ENCODE measurements at regions not wholly inside any gene's neighbourhood (a gene's known extent, or its start where the extent isn't known, plus 50 kb on each side); places are given as distances from the start of the nearest gene placed in this dataset.
"Not testable (repeated sequence)": the region's sequence is repeated elsewhere in the genome, so short reads cannot be mapped to it uniquely, and the experiment has no call there.

DNA sequence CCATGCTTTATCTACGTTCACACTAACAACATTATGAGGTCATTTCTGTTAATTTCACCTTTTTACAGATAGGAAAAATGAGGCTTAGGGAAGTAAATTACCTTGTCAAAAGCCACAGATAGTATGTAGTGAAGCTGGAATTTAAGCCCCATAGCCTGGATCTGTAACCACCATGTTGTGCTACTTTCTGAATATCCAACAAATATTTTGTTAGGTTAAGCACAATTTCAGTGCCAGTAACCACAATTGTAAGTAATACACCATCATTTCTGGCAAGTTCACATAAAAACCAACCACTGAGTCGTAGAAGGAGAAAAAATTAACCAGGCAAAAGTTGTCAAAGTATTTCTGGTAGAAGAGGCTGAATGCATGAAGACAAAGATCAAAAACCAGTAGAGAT is 593.1 kb upstream of the CAMK1G start:
- no peak for DNase-seq (ENCODE audit: low read depth in 1 of 2, low spot score in 1 of 2)

DNA sequence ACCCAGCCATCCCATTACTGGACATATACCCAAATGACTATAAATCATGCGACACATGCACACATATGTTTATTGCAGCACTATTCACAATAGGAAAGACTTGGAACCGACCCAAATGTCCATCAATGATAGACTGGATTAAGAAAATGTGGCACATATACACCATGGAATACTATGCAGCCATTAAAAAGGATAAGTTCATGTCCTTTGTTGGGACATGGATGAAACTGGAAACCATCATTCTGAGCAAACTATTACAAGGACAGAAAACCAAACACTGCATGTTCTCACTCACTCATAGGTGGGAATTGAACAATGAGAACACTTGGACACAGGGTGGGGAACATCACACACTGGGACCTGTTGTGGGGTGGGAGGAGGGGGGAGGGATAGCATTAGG is 586.5 kb upstream of the CAMK1G start:
- DNase-seq (ENCODE audit: low read depth in 1 of 2, low spot score in 1 of 2) = not testable (repeated sequence)

DNA sequence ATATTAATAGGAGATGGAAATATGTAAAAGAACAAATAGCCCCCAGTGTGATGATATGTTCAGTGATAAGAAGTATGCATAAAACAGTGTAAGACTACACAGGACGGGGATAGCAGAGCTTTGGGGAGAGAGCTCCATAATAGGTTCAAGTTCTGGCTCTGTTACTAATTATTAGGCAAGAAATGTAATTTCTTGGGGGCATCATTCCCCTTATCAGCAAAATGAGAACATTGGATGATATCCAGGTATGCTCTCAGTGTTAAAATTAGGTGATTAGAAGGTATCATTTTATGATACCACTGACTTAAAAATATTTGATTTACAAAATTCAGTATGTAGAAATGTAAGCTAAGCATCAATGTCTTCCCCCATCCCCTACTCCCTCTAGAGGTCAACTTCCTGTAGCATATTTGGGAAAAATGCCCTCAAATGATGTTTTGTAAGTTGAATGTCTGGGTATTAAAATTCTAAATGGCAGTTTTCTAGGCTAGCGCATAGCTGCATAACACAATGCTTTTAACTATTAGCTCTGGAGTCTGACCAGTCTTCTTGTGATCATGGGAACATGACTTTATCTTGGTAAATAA is 585.7 kb upstream of the CAMK1G start:
- DNase-seq (ENCODE audit: low read depth in 1 of 2, low spot score in 1 of 2) = no peak

DNA sequence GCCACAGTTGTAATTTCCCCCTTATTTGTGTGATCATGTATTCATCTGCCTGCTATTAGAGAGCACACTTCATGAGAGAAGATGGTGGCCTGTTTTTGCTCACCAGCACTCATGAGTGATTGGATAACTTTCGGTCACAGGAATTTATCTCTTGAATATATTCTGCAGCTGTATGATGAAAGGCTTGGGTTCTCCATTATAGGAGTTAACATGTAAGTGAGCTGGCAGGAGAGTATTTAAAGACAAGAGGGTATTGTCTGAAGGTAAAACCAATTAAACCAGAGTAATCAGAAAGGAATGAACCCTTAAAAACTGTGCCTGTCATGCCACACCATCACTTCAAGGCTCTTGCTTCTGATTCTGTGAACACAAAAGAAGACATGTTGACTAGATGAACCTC is 574.9 kb upstream of the CAMK1G start:
- DNase-seq (ENCODE audit: low read depth in 1 of 2, low spot score in 1 of 2) = no peak

DNA sequence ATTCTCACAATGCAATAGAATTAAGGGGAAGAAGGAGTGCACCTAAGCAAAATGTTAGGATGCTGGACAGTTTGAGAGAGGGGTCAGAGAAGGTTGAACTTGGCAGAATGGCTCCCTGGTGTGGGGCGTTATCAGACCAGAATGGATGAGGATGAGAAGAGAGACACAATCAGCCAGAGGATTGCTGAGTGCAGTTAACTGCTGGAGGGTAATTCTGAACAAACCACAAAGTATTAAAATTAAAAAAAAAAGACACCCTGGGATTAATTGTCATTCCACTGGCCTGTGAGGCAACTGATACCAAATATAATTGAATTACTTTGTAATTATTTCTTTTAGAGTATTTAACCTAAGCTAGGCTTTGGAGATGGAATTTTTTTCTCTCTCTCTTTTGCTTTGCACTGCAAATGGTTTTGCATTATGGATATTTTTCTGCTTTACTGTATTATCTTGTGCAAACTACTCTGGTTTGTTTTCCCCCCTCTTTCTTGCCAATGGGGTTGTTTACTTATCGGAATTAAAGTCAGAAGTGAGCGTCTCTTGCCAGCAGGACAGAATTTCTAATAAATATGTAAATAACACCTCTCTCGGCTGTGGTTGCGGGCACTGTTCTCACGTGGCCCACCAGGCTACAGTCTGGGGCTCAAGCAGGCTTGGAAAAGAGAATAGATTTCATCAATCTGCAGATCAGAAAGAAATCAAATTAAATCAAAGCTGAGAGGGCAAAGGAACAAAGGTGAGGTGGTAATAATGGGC is 572.9 kb upstream of the CAMK1G start:
- DNase-seq (ENCODE audit: low read depth in 1 of 2, low spot score in 1 of 2) = no peak

DNA sequence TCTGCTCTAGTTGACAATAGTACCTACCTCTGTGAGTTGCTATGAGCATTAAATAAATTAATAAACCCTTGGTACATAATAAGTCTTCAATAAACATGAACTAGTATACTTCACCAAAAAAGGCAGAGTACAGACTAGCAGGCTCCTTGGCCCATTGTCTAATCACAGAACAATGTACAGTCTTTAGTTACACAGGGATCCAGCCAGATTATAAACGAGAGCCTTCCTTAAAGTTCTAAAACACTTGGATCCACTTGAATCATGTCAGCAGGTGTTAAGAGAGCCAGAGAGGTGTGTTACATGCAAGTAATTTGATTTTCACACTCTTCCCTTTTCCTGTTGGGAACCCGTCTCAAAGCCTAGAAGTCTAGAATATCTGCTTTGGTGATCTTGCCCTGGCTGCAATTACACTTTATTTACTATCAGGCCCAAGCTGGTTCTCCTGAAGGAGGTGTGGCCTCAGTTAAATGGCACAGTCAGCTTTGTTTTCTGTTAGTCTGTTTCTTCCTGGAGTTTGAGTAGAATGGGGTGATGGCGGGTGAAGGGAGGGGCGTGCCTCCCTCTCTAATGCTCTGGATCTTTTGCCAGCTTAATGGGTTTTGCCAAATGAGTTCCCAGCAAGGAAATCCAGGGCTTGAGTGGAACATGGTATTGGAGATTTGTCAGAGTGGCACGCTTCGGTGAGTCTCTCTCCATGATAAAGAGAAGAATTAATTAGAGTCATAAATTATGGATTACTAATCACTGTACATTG is 570.9 kb upstream of the CAMK1G start:
- DNase-seq (ENCODE audit: low read depth in 1 of 2, low spot score in 1 of 2) = no peak

DNA sequence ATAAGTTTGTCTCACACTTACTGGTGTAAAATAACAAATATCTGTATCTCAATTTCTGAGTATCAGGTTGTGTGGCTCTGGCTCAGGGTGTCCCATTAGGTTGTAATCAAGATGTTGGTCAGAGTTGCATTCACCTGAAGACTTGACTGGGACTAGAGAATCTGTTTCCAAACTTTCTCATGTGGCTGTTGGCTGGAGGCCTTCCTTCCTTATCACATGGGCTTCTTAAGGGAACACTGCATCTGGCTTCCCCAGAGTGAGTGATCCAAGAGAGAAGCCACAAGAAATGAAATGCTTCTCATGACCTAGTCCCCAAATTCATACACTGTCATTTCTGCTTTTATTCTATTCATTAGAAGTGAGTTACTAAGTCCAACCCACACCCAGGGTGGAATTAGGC is 568.4 kb upstream of the CAMK1G start:
- no peak for DNase-seq (ENCODE audit: low read depth in 1 of 2, low spot score in 1 of 2)

DNA sequence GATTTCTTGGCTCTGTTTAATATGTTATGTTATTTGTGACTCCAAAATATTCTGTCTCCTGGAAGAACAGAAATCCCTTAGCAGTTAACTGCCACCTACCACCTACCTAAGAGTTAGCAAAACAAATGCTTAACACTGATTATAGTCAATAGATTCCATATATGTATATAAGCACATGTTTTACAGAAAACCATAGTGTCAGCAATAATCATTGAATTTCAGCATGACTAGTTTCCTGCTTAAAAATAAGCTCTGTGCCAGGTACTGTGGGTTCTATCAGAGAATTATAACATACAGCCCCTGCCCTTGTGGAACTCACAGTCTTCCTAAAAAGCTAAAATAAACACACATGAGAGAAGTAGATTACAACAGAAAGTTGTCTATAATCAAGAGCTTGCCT is 561.9 kb upstream of the CAMK1G start:
- no peak for DNase-seq (ENCODE audit: low read depth in 1 of 2, low spot score in 1 of 2)

DNA sequence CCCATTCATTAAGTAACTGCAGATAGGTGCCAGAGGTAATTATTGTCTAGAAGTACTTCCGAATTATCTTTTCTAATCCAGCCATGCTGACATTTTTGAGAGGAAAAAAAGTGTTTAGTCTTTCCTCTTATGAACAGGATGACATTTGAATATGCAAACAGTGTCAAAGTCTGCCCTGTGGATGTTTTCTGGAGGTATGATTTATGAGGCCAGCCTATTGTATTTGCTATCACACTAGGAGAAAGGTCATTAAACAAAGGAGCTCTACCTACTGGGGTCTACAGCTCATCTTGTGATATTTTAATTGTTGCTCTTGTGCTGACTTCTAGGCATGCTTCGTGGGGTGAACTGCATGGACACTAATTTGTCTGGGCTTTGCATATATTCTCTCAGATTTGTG is 559.7 kb upstream of the CAMK1G start:
- no peak for DNase-seq (ENCODE audit: low read depth in 1 of 2, low spot score in 1 of 2)

DNA sequence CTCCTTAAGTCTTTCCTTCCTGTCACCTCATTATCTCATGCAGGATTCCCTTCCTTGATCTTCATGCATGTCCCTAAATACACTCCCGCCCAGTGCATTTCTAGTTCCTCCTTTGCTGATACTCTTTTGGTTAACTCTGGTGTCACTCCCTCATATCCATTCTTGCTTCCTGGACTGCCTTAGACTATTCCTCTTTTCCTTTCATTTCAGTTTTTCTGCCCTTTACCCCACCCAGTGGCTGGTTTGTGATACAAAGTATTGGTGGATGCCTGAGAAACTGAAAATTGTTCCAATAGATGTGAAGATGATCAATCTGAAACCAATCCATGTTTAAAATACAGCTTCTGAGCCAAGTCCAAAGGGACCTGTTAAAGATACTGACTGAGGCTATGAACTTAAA is 553.8 kb upstream of the CAMK1G start:
- no peak for DNase-seq (ENCODE audit: low read depth in 1 of 2, low spot score in 1 of 2)

DNA sequence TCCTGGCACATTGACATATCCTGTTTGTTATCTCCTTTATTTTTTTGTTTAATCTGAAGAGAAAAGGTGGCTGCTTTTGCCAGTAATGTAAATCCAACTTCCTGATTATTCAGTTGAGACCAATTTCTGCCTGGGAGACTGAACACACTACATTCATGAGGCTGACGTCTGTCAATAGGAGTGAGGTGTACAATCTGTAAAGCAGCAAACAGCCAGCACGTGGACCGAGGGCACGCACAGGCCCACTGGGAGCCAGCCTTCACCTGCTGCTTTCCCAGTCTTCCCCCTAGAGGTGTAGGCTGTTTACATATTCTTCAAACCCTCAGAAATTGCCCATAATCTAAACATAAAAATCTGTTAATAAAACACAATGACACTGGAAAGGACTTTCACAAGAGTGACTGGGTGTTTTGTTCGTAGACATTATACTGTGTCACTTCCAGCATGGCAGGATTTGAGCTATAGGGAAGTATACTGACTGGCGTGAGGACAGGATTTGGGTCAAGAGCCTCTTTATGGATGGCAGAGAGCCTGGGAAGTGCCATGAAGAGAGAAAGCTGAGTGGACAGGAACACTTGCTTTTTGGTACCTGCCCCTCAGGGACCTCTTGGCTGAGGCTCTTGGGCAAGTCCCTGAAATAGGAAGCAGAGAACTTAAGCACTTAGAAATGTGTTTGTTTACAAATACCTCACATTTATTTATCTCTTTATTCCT is 552.9 kb upstream of the CAMK1G start:
- DNase-seq (ENCODE audit: low read depth in 1 of 2, low spot score in 1 of 2) = no peak

DNA sequence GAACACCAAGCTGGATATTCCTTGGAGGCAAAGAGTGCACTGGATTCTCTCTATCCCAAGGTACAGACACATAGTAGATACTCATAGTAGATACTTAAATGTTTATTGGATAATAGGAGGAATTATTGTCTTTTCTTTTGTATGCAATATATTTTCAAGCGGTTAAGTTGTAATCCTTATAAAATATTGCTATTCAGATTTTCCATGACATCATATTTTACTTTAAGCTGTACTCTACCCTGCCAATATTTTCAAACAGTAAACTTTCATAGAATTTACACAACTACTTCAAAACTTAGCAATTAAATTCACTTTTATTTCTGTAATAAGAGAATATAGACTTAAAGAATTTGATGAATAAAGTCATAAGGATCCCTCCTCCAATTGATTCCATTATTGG is 546.5 kb upstream of the CAMK1G start:
- no peak for DNase-seq (ENCODE audit: low read depth in 1 of 2, low spot score in 1 of 2)

DNA sequence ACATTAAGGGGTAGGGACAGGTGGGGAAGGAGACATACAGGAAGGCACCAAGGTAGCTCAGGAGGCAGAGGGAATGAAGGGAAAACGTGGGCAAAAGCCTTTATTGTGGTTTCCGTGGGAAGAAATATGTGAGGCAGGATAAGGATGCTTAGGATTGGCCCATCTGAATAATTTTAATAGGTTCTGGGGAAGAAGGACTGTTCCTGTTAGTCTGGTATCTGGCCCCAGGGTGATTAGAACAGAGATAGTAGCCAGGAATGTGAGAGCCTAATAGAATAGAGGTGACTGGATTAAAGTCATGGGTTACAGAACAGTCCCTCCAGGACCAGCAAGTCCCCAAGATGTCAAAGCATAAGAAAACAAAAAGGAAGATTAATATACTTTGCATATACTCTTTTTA is 545.2 kb upstream of the CAMK1G start:
- DNase-seq (ENCODE audit: low read depth in 1 of 2, low spot score in 1 of 2) = no peak

DNA sequence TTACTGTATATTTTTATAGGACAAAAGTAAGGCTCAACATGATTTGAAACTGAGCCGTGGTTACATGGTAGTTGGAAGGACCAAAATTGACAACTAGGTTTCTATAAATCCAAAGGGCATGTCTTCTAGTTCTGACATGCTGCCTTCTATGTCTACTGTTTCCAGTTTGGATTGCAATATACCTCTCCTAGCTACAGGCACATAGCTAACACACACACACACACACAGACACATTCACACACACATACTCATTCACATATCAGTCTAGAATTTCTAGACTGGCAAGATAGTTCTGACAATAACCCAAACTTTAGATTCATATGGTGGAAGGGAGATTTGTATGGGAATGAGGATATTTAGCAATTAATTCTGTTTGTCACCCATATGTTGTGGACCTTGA is 544.8 kb upstream of the CAMK1G start:
- DNase-seq (ENCODE audit: low read depth in 1 of 2, low spot score in 1 of 2) = no peak

DNA sequence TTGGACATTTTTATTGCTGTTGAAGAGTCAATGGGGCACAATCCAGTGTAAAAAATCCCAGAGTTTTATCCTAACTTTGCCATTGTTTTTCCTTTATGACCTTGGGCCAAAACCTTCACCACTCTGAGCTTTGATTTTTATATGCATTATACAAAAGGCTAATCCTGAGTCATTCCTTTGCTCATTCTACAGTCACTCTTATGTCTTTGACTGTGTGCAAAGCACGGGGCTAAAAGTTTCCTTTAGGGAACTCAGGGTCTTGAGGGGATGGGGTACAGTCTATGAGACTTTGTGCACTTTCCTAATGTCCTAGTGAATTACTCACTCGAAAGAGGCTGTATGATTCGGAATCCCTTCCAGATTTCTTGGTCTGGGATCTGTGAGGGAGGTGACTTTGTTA is 543.2 kb upstream of the CAMK1G start:
- no peak for DNase-seq (ENCODE audit: low read depth in 1 of 2, low spot score in 1 of 2)

DNA sequence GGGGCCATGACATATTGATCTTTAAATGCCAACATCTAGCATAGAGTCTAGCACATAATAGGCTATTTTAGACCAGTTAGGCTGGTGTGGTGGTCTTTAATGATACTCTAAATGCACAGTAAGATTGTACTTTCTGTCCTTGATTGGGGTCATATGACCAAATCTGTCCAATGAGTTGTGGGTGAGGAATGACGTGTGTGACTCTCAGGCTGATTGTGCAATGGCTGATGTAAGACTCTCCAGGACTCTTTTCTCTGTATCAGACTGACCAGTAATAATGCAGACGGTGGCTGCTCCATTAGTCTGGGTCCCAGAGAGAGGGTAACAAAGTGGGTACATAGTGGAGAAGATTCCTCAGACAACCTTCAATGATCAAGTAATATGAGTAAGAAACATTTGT is 541.6 kb upstream of the CAMK1G start:
- DNase-seq (ENCODE audit: low read depth in 1 of 2, low spot score in 1 of 2) = no peak

DNA sequence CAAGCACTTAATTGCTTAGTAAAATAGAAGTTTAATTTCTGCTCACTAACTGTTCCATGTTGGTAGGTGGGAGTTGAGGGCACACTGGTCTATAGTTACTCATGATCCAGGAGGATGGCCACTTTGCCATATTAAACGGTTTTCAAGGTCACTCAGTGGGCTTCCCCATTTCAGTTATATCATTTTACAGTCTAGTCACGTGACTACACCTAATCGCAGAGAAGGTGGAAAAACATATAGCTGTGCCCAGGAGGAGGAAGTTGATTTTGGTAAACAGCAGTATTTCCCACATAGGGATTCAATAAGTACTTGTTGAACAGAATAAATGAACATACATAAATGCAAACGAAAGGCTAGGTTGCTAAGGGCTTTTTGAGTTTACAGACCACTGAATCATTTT is 541.1 kb upstream of the CAMK1G start:
- DNase-seq (ENCODE audit: low read depth in 1 of 2, low spot score in 1 of 2) = no peak

DNA sequence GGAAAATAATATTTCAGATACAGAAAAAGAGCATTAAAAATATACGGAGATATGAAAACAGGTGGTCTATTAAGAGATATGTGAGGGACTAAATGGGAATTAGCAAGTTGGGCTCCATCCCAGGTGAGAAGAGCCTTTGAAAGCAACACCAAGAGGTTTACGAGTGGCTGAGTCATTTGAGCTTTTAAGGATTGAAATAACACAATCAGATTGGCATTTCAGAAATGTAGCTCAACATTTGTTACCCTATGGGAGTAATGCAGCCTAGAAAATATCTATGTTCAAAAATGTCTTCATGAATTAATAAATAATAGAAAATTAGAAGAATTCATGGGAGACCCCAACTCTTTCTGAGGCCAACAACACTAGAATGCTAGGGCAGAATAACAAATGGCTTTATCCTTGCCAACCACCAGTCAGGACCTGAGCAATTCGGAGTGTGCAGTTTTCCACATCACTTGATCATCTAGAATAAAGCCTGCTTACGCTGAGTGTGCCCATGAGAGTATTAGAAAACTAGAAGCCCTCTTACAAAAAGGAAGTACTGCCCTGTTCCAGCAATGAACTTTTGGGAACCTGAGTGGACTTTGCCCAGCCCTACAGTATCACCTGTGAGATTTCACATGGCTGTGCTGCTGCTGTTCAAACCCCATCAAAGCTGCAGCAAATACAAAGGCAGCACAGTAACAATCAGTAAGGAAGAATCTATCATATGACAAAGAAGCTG is 538.0 kb upstream of the CAMK1G start:
- DNase-seq (ENCODE audit: low read depth in 1 of 2, low spot score in 1 of 2) = no peak

DNA sequence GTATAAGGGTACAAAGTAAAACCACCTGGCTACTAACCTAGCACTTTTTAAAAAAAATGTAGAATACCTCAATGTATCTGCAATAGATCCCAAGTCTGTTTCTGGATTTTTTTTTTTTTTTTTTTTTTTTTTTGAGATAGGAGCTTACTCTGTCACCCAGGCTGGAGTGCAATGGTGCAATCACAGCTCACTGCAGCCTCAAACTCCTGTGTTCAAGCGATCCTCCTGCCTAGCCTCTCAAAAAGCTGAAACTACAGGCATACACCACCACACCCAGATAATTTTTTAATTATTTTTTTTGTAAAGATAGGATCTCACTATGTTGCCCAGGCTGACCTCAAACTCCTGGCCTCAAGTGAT is 537.5 kb upstream of the CAMK1G start:
- DNase-seq (ENCODE audit: low read depth in 1 of 2, low spot score in 1 of 2) = no peak

DNA sequence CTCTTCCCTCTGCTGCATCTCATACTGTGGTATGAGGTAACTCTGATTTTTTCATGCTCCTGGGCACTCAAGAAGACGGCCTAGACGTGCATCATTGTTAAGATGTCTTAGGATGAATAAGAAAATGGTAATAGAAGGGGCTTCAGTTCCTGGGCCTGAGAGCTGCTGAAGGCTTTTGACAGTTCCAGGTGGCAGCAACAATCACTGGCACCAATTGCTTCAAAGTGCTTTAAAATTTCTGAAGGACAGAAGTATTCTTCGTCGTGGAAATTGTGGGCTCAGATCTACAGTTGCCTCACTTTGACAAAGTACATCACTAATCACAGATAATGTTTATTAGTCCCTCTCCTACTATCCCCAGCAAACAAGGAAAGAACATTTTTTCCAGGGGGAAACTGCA is 536.6 kb upstream of the CAMK1G start:
- no peak for DNase-seq (ENCODE audit: low read depth in 1 of 2, low spot score in 1 of 2)

DNA sequence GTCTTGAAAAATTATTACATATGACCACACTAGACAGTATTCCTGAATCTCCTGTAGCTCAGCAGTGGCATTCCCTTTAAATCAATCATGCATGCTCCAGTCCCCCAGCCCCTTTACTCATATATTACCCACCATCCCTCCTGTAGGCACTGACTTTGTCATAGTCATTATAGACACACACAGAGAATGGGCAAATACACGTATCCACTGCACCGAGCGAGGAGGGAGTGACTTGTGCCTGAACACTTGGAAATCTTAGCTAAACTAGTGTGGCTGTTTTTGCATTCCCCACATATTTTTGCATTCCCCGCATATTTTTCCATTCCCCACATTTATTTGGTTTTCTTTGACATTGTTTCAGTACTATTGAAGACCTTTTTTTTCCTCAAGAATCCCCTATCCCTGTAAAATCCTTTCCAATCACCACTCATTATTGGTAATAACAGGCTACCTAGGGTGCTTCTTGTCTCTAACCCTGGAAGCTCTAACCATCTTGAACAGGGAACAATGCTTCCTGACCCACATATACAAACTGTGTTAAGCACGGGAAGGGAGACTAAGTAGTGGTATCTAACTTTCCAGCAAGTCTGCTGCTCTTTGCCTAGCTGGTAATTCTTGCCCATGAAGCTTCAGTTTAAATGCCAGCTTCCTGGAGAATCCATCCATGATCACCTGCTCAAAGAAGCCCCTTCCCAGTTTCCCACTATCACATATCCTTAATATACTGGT is 534.4 kb upstream of the CAMK1G start:
- DNase-seq (ENCODE audit: low read depth in 1 of 2, low spot score in 1 of 2) = no peak
